ENCODE measurements at regions not wholly inside any gene's neighbourhood (a gene's known extent, or its start where the extent isn't known, plus 50 kb on each side); places are given as distances from the start of the nearest gene placed in this dataset.

GRCh38 chr17:63126607-63127006 lies 160.6 kb downstream of the TANC2 start:
- H3K36me3 ChIP-seq: no peaks in the 10 kb centered on the region
- intact Hi-C loops (cut with DNase I): no loop called here
- H3K27me3 ChIP-seq: no peaks in the 10 kb centered on the region
- H3K4me1 ChIP-seq: no peaks in the 10 kb centered on the region
- no peaks in the 10 kb centered on the region for H3K9me3 ChIP-seq
- ATAC-seq (peak; percentile 31), DNase-seq (no peak)
- H3K27ac ChIP-seq: no peak overlapping the region
- no peak overlapping the region for H3K4me3 ChIP-seq
- TF ChIP-seq, protein P1, sequence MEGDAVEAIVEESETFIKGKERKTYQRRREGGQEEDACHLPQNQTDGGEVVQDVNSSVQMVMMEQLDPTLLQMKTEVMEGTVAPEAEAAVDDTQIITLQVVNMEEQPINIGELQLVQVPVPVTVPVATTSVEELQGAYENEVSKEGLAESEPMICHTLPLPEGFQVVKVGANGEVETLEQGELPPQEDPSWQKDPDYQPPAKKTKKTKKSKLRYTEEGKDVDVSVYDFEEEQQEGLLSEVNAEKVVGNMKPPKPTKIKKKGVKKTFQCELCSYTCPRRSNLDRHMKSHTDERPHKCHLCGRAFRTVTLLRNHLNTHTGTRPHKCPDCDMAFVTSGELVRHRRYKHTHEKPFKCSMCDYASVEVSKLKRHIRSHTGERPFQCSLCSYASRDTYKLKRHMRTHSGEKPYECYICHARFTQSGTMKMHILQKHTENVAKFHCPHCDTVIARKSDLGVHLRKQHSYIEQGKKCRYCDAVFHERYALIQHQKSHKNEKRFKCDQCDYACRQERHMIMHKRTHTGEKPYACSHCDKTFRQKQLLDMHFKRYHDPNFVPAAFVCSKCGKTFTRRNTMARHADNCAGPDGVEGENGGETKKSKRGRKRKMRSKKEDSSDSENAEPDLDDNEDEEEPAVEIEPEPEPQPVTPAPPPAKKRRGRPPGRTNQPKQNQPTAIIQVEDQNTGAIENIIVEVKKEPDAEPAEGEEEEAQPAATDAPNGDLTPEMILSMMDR (IDR thresholded peaks at IDR 0.05): no peak

GRCh38 chr17:63132459-63132911 lies 166.4 kb downstream of the TANC2 start:
- no peak for ATAC-seq

DNA sequence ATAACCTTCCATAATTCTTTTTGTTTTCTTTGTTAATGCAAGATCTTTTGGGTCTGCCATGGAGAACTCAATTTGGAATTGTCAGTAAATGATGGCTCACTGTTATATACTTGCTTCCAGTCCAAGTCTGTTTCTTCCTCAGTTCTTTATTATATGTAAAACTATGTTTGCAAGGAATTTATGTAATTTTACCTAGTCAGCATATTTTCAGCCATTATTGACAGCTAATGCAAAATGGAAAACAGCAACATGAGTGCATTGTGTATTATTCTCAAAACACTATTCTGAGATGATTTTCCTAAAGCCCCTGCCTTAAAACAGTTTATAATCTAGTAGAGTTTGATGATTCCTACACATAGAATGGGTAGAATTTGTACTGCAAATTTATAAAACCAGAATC lies 167.5 kb downstream of the TANC2 start:
- ATAC-seq: no peak
- intact Hi-C loops (cut with DNase I): no loop called here

More at GRCh38 chr17:63132459-63132911, 166.4 kb downstream of the TANC2 start:
- TF ChIP-seq, protein P1 (IDR thresholded peaks at IDR 0.05): no peak
- Histone ChIP-seq H3K27me3 (no peaks in the 10 kb centered on the region), H3K9me3 (no peaks in the 10 kb centered on the region), H3K36me3 (no peaks in the 10 kb centered on the region), H3K4me3 (no peak overlapping the region), H3K27ac (no peak overlapping the region), H3K4me1 (no peaks in the 10 kb centered on the region)
- DNase-seq: no peak
- intact Hi-C loops (cut with DNase I): no loop called here

DNA sequence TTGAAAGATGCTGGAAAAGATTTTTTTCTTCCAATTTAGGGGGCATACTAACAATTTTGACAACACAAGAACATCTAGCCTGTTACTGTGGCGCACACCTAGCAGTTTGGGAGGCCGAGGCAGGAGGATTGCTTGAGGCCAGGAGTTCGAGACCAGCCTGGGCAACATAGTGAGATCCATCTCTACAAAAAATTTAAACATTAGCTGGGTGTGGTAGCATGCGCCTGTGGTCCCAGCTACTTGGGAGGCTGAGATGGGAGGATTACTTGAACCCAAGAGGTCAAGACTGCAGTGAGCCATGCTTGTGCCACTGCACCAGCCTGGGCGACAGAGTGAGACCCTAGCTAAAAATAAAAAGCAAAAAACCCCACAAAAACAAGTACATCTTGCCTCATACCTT lies 168.8 kb downstream of the TANC2 start:
- no peak for ATAC-seq

More for the DNA sequence above, 167.5 kb downstream of the TANC2 start:
- TF ChIP-seq, protein P1 (IDR thresholded peaks at IDR 0.05): no peak
- Histone ChIP-seq H3K4me1 (no peaks in the 10 kb centered on the region), H3K4me3 (no peak overlapping the region), H3K27ac (no peak overlapping the region), H3K9me3 (no peaks in the 10 kb centered on the region), H3K36me3 (no peaks in the 10 kb centered on the region), H3K27me3 (no peaks in the 10 kb centered on the region)
- DNase-seq: no peak

DNA sequence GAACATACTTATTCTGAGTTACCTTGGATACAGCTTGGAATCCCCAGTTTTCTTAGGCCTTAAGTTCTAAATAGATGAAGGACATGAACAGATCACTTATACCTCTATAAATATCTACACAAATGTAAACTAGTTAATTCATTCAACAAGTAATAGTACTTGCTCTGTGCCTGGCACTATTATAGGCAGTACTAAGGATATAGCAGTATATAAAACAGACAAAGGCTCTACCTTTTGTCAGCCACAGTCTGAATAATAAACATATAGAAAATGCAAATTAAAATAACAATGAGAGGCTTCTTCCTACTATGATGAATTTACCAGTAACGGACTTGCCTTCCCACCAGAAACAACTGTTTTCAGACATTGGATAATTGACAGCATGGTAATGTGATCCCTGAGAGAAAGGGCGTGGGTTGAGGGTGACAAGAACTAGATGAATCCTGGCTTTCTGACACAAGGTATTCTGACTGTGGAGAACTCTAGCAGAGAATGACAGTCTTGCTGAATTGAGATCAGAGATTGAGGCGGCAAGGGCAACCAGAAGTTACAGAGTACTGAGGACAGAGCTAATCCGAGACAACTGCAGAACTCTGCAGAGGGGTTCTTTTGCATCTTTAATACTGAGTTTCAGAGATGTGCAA lies 170.5 kb downstream of the TANC2 start:
- Histone ChIP-seq H3K27ac (no peak overlapping the region), H3K4me1 (peaks cover 0 to 8% of the 10 kb centered on the region in 2 donors), H3K9me3 (no peaks in the 10 kb centered on the region), H3K4me3 (no peak overlapping the region), H3K36me3 (no peaks in the 10 kb centered on the region), H3K27me3 (no peaks in the 10 kb centered on the region)
- TF ChIP-seq, protein P1 (IDR thresholded peaks at IDR 0.05): no peak
- intact Hi-C loops (cut with DNase I): no loop called here
- ATAC-seq (no peak), DNase-seq (no peak)

More for the DNA sequence above, 168.8 kb downstream of the TANC2 start:
- Histone ChIP-seq H3K36me3 (no peaks in the 10 kb centered on the region), H3K4me3 (no peak overlapping the region), H3K4me1 (no peaks in the 10 kb centered on the region), H3K27me3 (no peaks in the 10 kb centered on the region), H3K27ac (no peak overlapping the region), H3K9me3 (no peaks in the 10 kb centered on the region)
- intact Hi-C loops (cut with DNase I): no loop called here
- TF ChIP-seq, protein P1 (IDR thresholded peaks at IDR 0.05): no peak
- DNase-seq: no peak

Measured in left lung (tissue), 4 donors.